Mucosa of descending colon (tissue), 3 donors: ENCODE measurements at regions not wholly inside any gene's neighbourhood (a gene's known extent, or its start where the extent isn't known, plus 50 kb on each side); places are given as distances from the start of the nearest gene placed in this dataset.

Experiments used
- ATAC-seq: fragments of 200-7000 bp; cut with Tn5 transposase; one replicate; pipeline ENCODE4 v1.9.1; 2020; ENCODE audit warnings: mild to moderate bottlenecking, moderate library complexity
- DNase-seq, 3 donors: peaks; one replicate each; pipeline ENCODE4 v3.0.0-alpha.2; 2020
- H3K36me3 ChIP-seq: fragments of 200-600 bp; one replicate; pipeline ENCODE4 v1.8.0; 2021; ENCODE audit warnings: low read depth, mild to moderate bottlenecking
- H3K4me1 ChIP-seq: fragments of 200-600 bp; one replicate; pipeline ENCODE4 v1.8.0; 2021; ENCODE audit warnings: low read depth, mild to moderate bottlenecking
- H3K4me3 ChIP-seq: fragments of 200-600 bp; one replicate; pipeline ENCODE4 v1.8.0; 2021; ENCODE audit warnings: mild to moderate bottlenecking
- H3K9me3 ChIP-seq: fragments of 200-600 bp; one replicate; pipeline ENCODE4 v1.8.0; 2021; ENCODE audit warnings: mild to moderate bottlenecking
- intact Hi-C, 2 donors: fragments of 100-400 bp; cut with DNase I in 1 of 2; cut with micrococcal nuclease in 1 of 2; formaldehyde crosslinking; loops; one replicate each; pipeline versions ENCODE4 v1.11.0 to v1.11.1; 2022; cut with DNase I, micrococcal nuclease
- TF ChIP-seq, protein P1 (sequence below): fragments of 200-600 bp; IDR thresholded peaks from one replicate; pipeline ENCODE4 v1.8.0; 2022; ENCODE audit warnings: antibody characterized with exemption, mild to moderate bottlenecking
- donor health status: DM: no; HTN: no; CAD: no; lungs with moderate emphysema.
- donor health status: DM: no; HTN: no; CAD: no.
- donor health status: DM: no; HTN: yes; CAD: no.

DNA sequence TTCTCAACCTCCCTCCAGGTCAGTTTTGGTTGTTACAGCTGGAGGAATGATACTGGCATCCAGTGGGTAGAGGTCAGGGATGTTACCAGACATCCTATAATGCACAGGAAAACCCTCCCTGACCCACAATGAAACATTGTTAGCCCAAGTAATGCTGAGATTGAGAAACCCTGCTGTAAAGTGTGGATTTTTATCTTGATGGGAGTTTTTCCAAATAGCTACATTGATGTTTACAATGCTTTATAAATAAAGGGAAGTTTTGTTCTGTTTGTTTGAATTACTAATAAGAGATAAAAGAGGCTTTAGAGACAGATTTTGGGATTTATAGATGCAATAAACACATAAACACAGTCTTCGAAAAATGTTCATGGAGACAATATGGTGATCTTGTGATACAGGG lies 194.0 kb upstream of the NUDT6 start:
- DNase-seq (no peak), ATAC-seq (peak; percentile 69)
- H3K36me3 ChIP-seq, result no peaks in the 10 kb centered on the region
- H3K4me1 ChIP-seq, result peaks cover 4% of the 10 kb centered on the region
- no peaks in the 10 kb centered on the region for H3K9me3 ChIP-seq
- no peak overlapping the region for H3K4me3 ChIP-seq
- TF ChIP-seq, protein P1, sequence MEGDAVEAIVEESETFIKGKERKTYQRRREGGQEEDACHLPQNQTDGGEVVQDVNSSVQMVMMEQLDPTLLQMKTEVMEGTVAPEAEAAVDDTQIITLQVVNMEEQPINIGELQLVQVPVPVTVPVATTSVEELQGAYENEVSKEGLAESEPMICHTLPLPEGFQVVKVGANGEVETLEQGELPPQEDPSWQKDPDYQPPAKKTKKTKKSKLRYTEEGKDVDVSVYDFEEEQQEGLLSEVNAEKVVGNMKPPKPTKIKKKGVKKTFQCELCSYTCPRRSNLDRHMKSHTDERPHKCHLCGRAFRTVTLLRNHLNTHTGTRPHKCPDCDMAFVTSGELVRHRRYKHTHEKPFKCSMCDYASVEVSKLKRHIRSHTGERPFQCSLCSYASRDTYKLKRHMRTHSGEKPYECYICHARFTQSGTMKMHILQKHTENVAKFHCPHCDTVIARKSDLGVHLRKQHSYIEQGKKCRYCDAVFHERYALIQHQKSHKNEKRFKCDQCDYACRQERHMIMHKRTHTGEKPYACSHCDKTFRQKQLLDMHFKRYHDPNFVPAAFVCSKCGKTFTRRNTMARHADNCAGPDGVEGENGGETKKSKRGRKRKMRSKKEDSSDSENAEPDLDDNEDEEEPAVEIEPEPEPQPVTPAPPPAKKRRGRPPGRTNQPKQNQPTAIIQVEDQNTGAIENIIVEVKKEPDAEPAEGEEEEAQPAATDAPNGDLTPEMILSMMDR, result no peak
- intact Hi-C loops, result no loop called here

DNA sequence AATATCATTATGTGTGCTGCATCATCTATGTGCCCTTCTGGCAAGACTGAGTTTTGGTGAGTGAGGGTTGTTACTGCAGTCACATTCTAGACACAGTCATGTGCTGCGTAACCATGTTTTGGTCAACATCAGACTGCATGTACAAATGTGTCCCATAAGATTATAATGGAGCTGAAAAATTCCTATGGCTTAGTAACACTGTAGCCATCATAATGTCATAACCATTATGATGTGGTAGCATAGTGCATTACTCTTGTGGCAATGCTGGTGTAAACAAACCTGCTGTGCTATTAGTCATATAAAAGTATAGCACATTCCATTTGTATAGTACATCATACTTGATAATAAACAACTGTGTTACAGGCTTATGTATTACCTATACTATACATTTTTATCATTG lies 198.1 kb upstream of the NUDT6 start:
- H3K9me3 ChIP-seq, result no peaks in the 10 kb centered on the region
- H3K4me1 ChIP-seq, result peaks cover 4% of the 10 kb centered on the region
- ATAC-seq (no peak), DNase-seq (no peak)
- no peaks in the 10 kb centered on the region for H3K36me3 ChIP-seq
- H3K4me3 ChIP-seq, result no peak overlapping the region
- intact Hi-C loops, result no loop called here
- TF ChIP-seq, protein P1, result no peak

DNA sequence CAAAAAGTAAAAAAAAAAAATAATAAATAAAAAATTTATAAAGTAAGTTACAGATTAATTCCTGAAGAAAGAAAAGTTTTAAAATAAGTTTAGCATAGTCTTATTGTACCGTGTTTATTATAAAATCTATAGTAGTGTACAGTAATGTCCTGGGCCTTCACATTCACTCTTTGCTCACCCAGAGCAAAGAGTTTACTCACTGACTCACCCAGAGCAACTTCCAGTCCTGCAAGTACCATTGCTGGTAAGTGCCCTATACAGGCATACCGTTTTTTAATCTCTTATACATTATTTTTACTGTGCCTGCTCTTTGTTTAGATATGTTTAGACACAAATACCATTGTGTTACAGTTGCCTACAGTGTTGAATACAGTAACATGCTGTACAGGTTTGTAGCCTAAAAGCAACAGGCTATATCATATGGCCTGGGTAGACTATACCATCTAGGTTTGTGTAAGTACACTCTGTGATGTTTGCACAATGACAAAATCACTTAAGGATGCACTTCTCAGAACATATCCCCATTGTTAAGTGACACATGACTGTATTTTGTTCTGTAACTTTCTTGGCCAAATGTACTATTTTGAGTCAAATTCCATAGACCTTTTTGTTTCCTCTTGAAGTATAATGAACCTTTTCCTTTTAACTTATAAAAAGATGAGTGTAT lies 199.0 kb upstream of the NUDT6 start:
- Histone ChIP-seq H3K36me3 (no peaks in the 10 kb centered on the region), H3K9me3 (no peaks in the 10 kb centered on the region), H3K4me1 (peaks cover 4% of the 10 kb centered on the region), H3K4me3 (no peak overlapping the region)
- TF ChIP-seq, protein P1, result no peak
- intact Hi-C loops, result no loop called here
- peak; percentile 91 for ATAC-seq
- DNase-seq, result no peak

DNA sequence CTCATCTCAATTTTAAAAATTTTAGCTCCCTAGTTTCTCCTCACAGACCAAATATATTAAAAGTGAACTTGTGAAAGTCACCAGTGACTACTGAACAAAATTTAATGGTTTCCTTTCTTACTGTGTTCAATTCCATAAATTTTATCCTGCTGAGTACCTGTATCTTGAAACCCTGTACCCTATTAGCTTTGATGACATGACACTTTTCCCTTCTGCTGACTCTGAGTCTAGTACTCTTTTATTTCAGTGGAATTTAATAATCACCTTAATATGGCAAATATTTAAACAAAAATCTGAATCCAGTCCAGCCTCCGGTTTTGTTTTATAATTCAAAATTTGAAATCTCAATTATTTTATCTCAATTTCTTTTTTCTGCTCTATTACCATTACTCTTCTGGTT lies 203.1 kb upstream of the NUDT6 start:
- no peaks in the 10 kb centered on the region for H3K9me3 ChIP-seq
- DNase-seq (no peak), ATAC-seq (no peak)
- intact Hi-C loops, result no loop called here
- TF ChIP-seq, protein P1, result no peak
- no peaks in the 10 kb centered on the region for H3K4me1 ChIP-seq
- no peak overlapping the region for H3K4me3 ChIP-seq
- H3K36me3 ChIP-seq, result no peaks in the 10 kb centered on the region

DNA sequence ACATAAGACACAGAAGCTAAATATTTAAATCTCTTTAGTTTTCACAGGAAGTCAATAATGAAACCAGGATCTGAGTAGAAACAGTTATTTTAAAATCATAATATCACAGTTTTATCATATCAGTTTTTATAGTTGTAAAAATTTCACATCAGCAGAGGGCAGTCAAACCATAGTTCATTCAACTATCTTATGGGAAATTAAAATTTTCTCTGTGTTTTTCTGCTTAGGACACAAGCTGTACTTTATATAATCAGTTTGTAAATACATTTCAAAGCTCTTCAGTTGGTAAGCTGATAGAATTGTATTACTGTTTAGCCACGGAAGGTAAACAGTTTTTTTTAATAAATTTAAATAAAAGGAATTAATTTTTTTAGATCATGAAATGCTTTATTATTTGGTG lies 204.8 kb upstream of the NUDT6 start:
- H3K4me1 ChIP-seq, result no peaks in the 10 kb centered on the region
- no peaks in the 10 kb centered on the region for H3K9me3 ChIP-seq
- DNase-seq, result no peak
- no peak overlapping the region for H3K4me3 ChIP-seq
- no peak for ATAC-seq
- TF ChIP-seq, protein P1, result no peak
- intact Hi-C loops, result no loop called here
- H3K36me3 ChIP-seq, result no peaks in the 10 kb centered on the region

DNA sequence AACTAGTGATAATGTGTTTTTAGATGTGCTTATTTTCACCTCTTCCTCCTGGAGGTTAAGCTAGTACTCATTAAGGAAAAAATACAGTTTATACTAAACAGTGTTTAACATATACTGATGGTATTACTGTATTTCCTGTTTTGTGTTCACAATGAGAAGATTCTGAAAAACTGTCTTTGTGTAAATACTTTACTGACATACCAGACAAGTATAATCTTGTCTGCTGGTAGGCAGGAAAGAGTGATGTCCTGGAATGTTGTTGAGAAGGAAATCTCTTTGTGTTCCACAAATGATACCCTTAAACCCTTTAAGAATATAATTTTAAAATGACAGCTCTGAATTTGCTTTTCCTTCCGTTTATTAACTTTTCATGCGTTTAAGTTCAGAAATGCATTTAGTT lies 205.5 kb upstream of the NUDT6 start:
- no peak for ATAC-seq

More for the DNA sequence above, 205.5 kb upstream of the NUDT6 start:
- H3K4me3 ChIP-seq, result no peak overlapping the region
- TF ChIP-seq, protein P1, result no peak
- no peaks in the 10 kb centered on the region for H3K9me3 ChIP-seq
- DNase-seq, result no peak
- H3K4me1 ChIP-seq, result no peaks in the 10 kb centered on the region
- no peaks in the 10 kb centered on the region for H3K36me3 ChIP-seq
- intact Hi-C loops, result no loop called here
